GM19397 (cell line): ENCODE measurements at regions not wholly inside any gene's neighbourhood (a gene's known extent, or its start where the extent isn't known, plus 50 kb on each side); places are given as distances from the start of the nearest gene placed in this dataset.
"Not testable (repeated sequence)": the region's sequence is repeated elsewhere in the genome, so short reads cannot be mapped to it uniquely, and the experiment has no call there.

Experiments
- ATAC-seq: cut with Tn5 transposase; IDR thresholded peaks from one replicate; pipeline ENCODE4 v1.9.1; 2021; ENCODE audit warnings: mild to moderate bottlenecking, moderate library complexity; ENCODE audit not compliant: unreplicated experiment

GRCh38 chr9:106085479-106085878 lies 391.1 kb downstream of the TMEM38B start:
- ATAC-seq, result no peak

GRCh38 chr9:106092083-106092482 lies 397.7 kb downstream of the TMEM38B start:
- no peak for ATAC-seq

- ATAC-seq, result no peak
Measured at GRCh38 chr9:106102821-106103220, 408.5 kb downstream of the TMEM38B start.

- no peak for ATAC-seq
Measured at GRCh38 chr9:106104887-106105286, 410.5 kb downstream of the TMEM38B start.

- no peak for ATAC-seq
Measured at GRCh38 chr9:106106396-106106795, 412.1 kb downstream of the TMEM38B start.

GRCh38 chr9:106107716-106108115 lies 413.4 kb downstream of the TMEM38B start:
- no peak for ATAC-seq

- ATAC-seq, result not testable (repeated sequence)
Measured at GRCh38 chr9:106109706-106110105, 415.4 kb downstream of the TMEM38B start.

- ATAC-seq, result no peak
Measured at GRCh38 chr9:106110483-106110882, 416.1 kb downstream of the TMEM38B start.

- ATAC-seq, result no peak
Measured at GRCh38 chr9:106111039-106111730, 416.8 kb downstream of the TMEM38B start.

- ATAC-seq, result no peak
Measured at GRCh38 chr9:106112935-106113334, 418.6 kb downstream of the TMEM38B start.

GRCh38 chr9:106119176-106119575 lies 424.8 kb downstream of the TMEM38B start:
- ATAC-seq, result no peak

GRCh38 chr9:106120071-106120470 lies 425.7 kb downstream of the TMEM38B start:
- ATAC-seq, result no peak

- no peak for ATAC-seq
Measured at GRCh38 chr9:106127776-106128175, 433.4 kb downstream of the TMEM38B start.

GRCh38 chr9:106130374-106130773 lies 436.0 kb downstream of the TMEM38B start:
- ATAC-seq, result no peak

GRCh38 chr9:106143781-106144180 lies 449.4 kb downstream of the TMEM38B start:
- ATAC-seq, result no peak

GRCh38 chr9:106146066-106146840 lies 451.9 kb downstream of the TMEM38B start:
- no peak for ATAC-seq

- ATAC-seq, result no peak
Measured at GRCh38 chr9:106146886-106147285, 452.5 kb downstream of the TMEM38B start.

GRCh38 chr9:106149956-106150355 lies 455.6 kb downstream of the TMEM38B start:
- ATAC-seq, result no peak

GRCh38 chr9:106156465-106156864 lies 462.1 kb downstream of the TMEM38B start:
- ATAC-seq, result no peak

- no peak for ATAC-seq
Measured at GRCh38 chr9:106172265-106172664, 477.9 kb downstream of the TMEM38B start.

- no peak for ATAC-seq
Measured at GRCh38 chr9:106174346-106174745, 480.0 kb downstream of the TMEM38B start.

- no peak for ATAC-seq
Measured at GRCh38 chr9:106177216-106177615, 482.9 kb downstream of the TMEM38B start.
